HCT116 (cell line): ENCODE measurements at regions not wholly inside any gene's neighbourhood (a gene's known extent, or its start where the extent isn't known, plus 50 kb on each side); places are given as distances from the start of the nearest gene placed in this dataset.

Experiments used
- ATAC-seq: fragments of 200-7000 bp; cut with Tn5 transposase; 2 replicates; pipeline ENCODE4 v1.9.1; 2020; ENCODE audit warnings: mild to moderate bottlenecking, moderate library complexity
- BruUV-seq: library from RNA; stranded (reverse); fragments of 400-500 nt; replicated peaks from 2 replicates; lab custom pipeline; 2021; lab: Mats Ljungman, UMichigan
- CTCF ChIA-PET: fragments of 300-600 bp; sonication (Branson Sonifier 250); formaldehyde crosslinking; loops from one replicate; lab custom pipeline; 2021; ENCODE audit warnings: antibody characterized with exemption; lab: Charles Lee
- POLR2A ChIA-PET: fragments of 300-600, 350-600 bp; sonication (Branson Sonifier 250); formaldehyde crosslinking; loops from one replicate; lab custom pipeline; 2021; ENCODE audit warnings: antibody characterized with exemption; lab: Charles Lee
- RAD21 ChIA-PET, 2 experiments: fragments of 300-600 bp; sonication (Branson Sonifier 250); formaldehyde crosslinking; loops; one replicate each; lab custom pipeline; 2023; ENCODE audit warnings: low total read pairs in 2 of 2; ENCODE audit not compliant: uncharacterized antibody in 2 of 2, unreplicated experiment in 2 of 2, low non-redundant PET in 1 of 2; lab: Charles Lee
- DNase-seq: peaks from one replicate; pipeline ENCODE4 v3.0.0-alpha.2; 2010; ENCODE audit warnings: low read depth, low spot score
- H2AFZ ChIP-seq: fragments of 200-600 bp; shearing (Covaris generic), sonication (generic); 2 replicates; pipeline ENCODE4 v1.6.1; 2017; ENCODE audit warnings: low read depth, mixed run types, mixed read lengths, antibody characterized with exemption, low read length; ENCODE audit not compliant: poor library complexity, severe bottlenecking
- H3K27ac ChIP-seq: 2 replicates; pipeline ENCODE4 v1.5.1; 2012; ENCODE audit warnings: low read depth, low read length
- H3K27me3 ChIP-seq: fragments of 200-600 bp; sonication (generic); 2 replicates; pipeline ENCODE4 v1.6.1; 2016; ENCODE audit warnings: mixed run types, low read length, mixed read lengths; ENCODE audit not compliant: insufficient read depth
- H3K36me3 ChIP-seq, 2 experiments: fragments of 200-500 bp in 1 of 2; fragments of 200-600 bp in 1 of 2; sonication (Bioruptor generic) in 1 of 2; sonication (generic) in 1 of 2; 2 replicates each; pipeline versions ENCODE4 v1.5.1 to v1.6.1; 2014 to 2016; ENCODE audit warnings: low read length in 2 of 2, inconsistent platforms in 1 of 2, mixed read lengths in 1 of 2, mixed run types in 1 of 2; ENCODE audit not compliant: insufficient read depth in 2 of 2, control insufficient read depth in 1 of 2
- H3K4me1 ChIP-seq, 2 experiments: fragments of 200-600 bp in 1 of 2; sonication (generic) in 1 of 2; 2 replicates each; pipeline versions ENCODE4 v1.5.1 to v1.6.1; 2012 to 2017; ENCODE audit warnings: low read length in 2 of 2, inconsistent platforms in 1 of 2, mild to moderate bottlenecking in 1 of 2, mixed read lengths in 1 of 2, mixed run types in 1 of 2, moderate library complexity in 1 of 2; ENCODE audit not compliant: insufficient read depth in 2 of 2, control insufficient read depth in 1 of 2
- H3K4me2 ChIP-seq: fragments of 200-600 bp; sonication (generic); 2 replicates; pipeline ENCODE4 v1.6.1; 2017; ENCODE audit warnings: mixed run types, low read length, mixed read lengths
- H3K4me3 ChIP-seq, 2 experiments: fragments of 200-600 bp in 1 of 2; sonication (generic) in 1 of 2; replicated peaks in 1 of 2; 2 replicates each; pipeline ENCODE4 v1.5.1; 2011 to 2016; ENCODE audit warnings: low read length in 2 of 2, control low read depth in 1 of 2, low read depth in 1 of 2, mild to moderate bottlenecking in 1 of 2, mixed read lengths in 1 of 2, mixed run types in 1 of 2
- H3K79me2 ChIP-seq: fragments of 200-600 bp; sonication (generic); 2 replicates; pipeline ENCODE4 v1.6.1; 2017; ENCODE audit warnings: mild to moderate bottlenecking, mixed run types, low read length, moderate library complexity, mixed read lengths; ENCODE audit not compliant: insufficient read depth
- H3K9ac ChIP-seq: fragments of 200-600 bp; sonication (generic); 2 replicates; pipeline ENCODE4 v1.6.1; 2016; ENCODE audit warnings: low read length, mixed read lengths
- H3K9me2 ChIP-seq: fragments of 200-600 bp; sonication (generic), shearing (Covaris generic); 2 replicates; pipeline ENCODE4 v1.6.1; 2017; ENCODE audit warnings: mixed run types, mild to moderate bottlenecking, moderate library complexity; ENCODE audit not compliant: insufficient read depth
- H3K9me3 ChIP-seq, 2 experiments: fragments of 200-500 bp in 1 of 2; fragments of 200-600 bp in 1 of 2; sonication (Bioruptor generic) in 1 of 2; sonication (generic) in 1 of 2; 2 replicates each; pipeline ENCODE4 v1.6.1; 2014 to 2017; ENCODE audit warnings: low read length in 2 of 2, mixed read lengths in 2 of 2, inconsistent platforms in 1 of 2, low read depth in 1 of 2, mild to moderate bottlenecking in 1 of 2, mixed run types in 1 of 2, moderate library complexity in 1 of 2; ENCODE audit not compliant: control insufficient read depth in 1 of 2, insufficient read depth in 1 of 2
- H4K20me1 ChIP-seq: fragments of 200-600 bp; sonication (generic), shearing (Covaris generic); 2 replicates; pipeline ENCODE4 v1.6.1; 2017; ENCODE audit warnings: mixed run types, mild to moderate bottlenecking, moderate library complexity; ENCODE audit not compliant: insufficient read depth
- CEBPB ChIP-seq: IDR thresholded peaks from 2 replicates; pipeline ENCODE4 v1.6.1; 2012; ENCODE audit warnings: low read depth
- CTCF ChIP-seq, 3 experiments: fragments of 200-600 bp in 1 of 3; sonication (generic) in 1 of 3; IDR thresholded peaks in 2 of 3; conservative IDR thresholded peaks in 1 of 3; 2 replicates each; pipeline ENCODE4 v1.5.1; 2012 to 2017; ENCODE audit warnings: low read depth in 2 of 3, low read length in 2 of 3, antibody characterized with exemption in 1 of 3, borderline replicate concordance in 1 of 3, control low read depth in 1 of 3, mild to moderate bottlenecking in 1 of 3, mixed read lengths in 1 of 3, mixed run types in 1 of 3, moderate library complexity in 1 of 3; ENCODE audit not compliant: insufficient read depth in 1 of 3
- ELF1 ChIP-seq: IDR thresholded peaks from 2 replicates; pipeline ENCODE4 v1.6.1; 2012; ENCODE audit warnings: low read depth, borderline replicate concordance
- EZH2phosphoT487 ChIP-seq: fragments of 200-600 bp; IDR thresholded peaks from 2 replicates; pipeline ENCODE4 v1.6.1; 2018; ENCODE audit warnings: antibody characterized with exemption, borderline replicate concordance
- POLR2A ChIP-seq: IDR thresholded peaks from 2 replicates; pipeline ENCODE4 v1.7.0; 2011; ENCODE audit warnings: borderline replicate concordance; ENCODE audit not compliant: insufficient read depth, insufficient read length; ENCODE audit errors: extremely low read depth
- POLR2AphosphoS5 ChIP-seq: IDR thresholded peaks from 2 replicates; pipeline ENCODE4 v1.6.1; 2011; ENCODE audit warnings: mild to moderate bottlenecking, low read depth, low read length, moderate library complexity
- SIN3A ChIP-seq: IDR thresholded peaks from 2 replicates; pipeline ENCODE4 v1.6.1; 2012; ENCODE audit warnings: low read depth
- SP1 ChIP-seq: IDR thresholded peaks from 2 replicates; pipeline ENCODE4 v1.6.1; 2012; ENCODE audit warnings: low read depth
- SRF ChIP-seq: IDR thresholded peaks from 2 replicates; pipeline ENCODE4 v1.6.1; 2012; ENCODE audit warnings: low read depth
- TCF7L2 ChIP-seq: IDR thresholded peaks from 2 replicates; pipeline ENCODE4 v1.7.0; 2011; ENCODE audit warnings: borderline replicate concordance, inconsistent platforms; ENCODE audit not compliant: insufficient read depth, insufficient read length; ENCODE audit errors: extremely low read depth
- ZNF274 ChIP-seq: fragments of 200-500 bp; sonication (Bioruptor generic); IDR thresholded peaks from 2 replicates; pipeline ENCODE4 v1.6.1; 2014; ENCODE audit warnings: mild to moderate bottlenecking, low read depth, low read length, inconsistent platforms
- intact Hi-C: fragments of 100-400 bp; cut with micrococcal nuclease; formaldehyde crosslinking; loops from 2 replicates; pipeline ENCODE4 v1.10.0; 2022
- TF ChIP-seq, protein P1 (sequence below): IDR thresholded peaks from 2 replicates; pipeline ENCODE4 v1.6.1; 2012

GRCh38 chr4:41329361-41329760, 72.6 kb downstream of the UCHL1 start:
- POLR2A ChIA-PET = no interaction called here
- no peaks in the 10 kb centered on the region for H3K27me3 ChIP-seq
- H3K27ac ChIP-seq = no peak overlapping the region
- RAD21 ChIA-PET = no interaction called here
- no peak overlapping the region for H3K4me3 ChIP-seq
- CTCF ChIA-PET = no interaction called here
- H3K9ac ChIP-seq = no peak overlapping the region
- H4K20me1 ChIP-seq = no peaks in the 10 kb centered on the region
- no peak for ATAC-seq
- H3K36me3 ChIP-seq = no peaks in the 10 kb centered on the region
- H3K79me2 ChIP-seq = no peaks in the 10 kb centered on the region
- no peaks in the 10 kb centered on the region for H3K9me2 ChIP-seq
- no peaks in the 10 kb centered on the region for H3K9me3 ChIP-seq
- no peak for TF ChIP-seq SIN3A
- TF ChIP-seq ZNF274 = no peak
- no peak for TF ChIP-seq TCF7L2
- no peak for TF ChIP-seq ELF1
- TF ChIP-seq CEBPB = no peak
- TF ChIP-seq POLR2AphosphoS5 = no peak
- no peak for TF ChIP-seq SRF
- TF ChIP-seq EZH2phosphoT487 = no peak
- TF ChIP-seq POLR2A = no peak
- TF ChIP-seq CTCF (IDR thresholded peaks at IDR 0.05 in 2 of 3, conservative IDR thresholded peaks at IDR 0.05 in 1 of 3; ENCODE audit: borderline replicate concordance in 1 of 3, insufficient read depth in 1 of 3, low read depth in 2 of 3, low read length in 2 of 3) = no peak
- no peak for TF ChIP-seq SP1
- TF ChIP-seq, protein P1, sequence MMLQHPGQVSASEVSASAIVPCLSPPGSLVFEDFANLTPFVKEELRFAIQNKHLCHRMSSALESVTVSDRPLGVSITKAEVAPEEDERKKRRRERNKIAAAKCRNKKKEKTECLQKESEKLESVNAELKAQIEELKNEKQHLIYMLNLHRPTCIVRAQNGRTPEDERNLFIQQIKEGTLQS = no peak
- TF ChIP-seq, all 23 proteins: peak for 0
- DNase-seq = no peak
- intact Hi-C loops = no loop called here
- BruUV-seq = no TSS peak
- Histone ChIP-seq H3K4me1 (peaks cover 9 to 25% of the 10 kb centered on the region in 2 experiments; a peak in 3 of 4 replicates), H2AFZ (no peak overlapping the region), H3K4me2 (no peak overlapping the region)
